ENCODE measurements at regions not wholly inside any gene's neighbourhood (a gene's known extent, or its start where the extent isn't known, plus 50 kb on each side); places are given as distances from the start of the nearest gene placed in this dataset.

GRCh38 chr18:49731860-49732311 is 81.4 kb downstream of the ACAA2 start:
- Mint-ChIP-seq H3K36me3 (ENCODE audit: low read depth) (no peaks in the 10 kb centered on the region), H3K27ac (peak overlapping the region; percentile 51 to 55 (median 52)), H3K9me3 (no peaks in the 10 kb centered on the region), H3K27me3 (ENCODE audit: low read depth) (peaks cover 14% of the 10 kb centered on the region), H3K4me1 (peaks cover 28% of the 10 kb centered on the region), H3K4me3 (no peak overlapping the region)
- no peak for TF ChIP-seq CTCF (IDR thresholded peaks at IDR 0.05; ENCODE audit: unreplicated experiment in 3 of 3)

GRCh38 chr18:49731421-49731841 is 81.9 kb downstream of the ACAA2 start:
- Mint-ChIP-seq H3K27ac (peak overlapping the region; percentile 51 to 55 (median 52)), H3K36me3 (ENCODE audit: low read depth) (no peaks in the 10 kb centered on the region), H3K27me3 (ENCODE audit: low read depth) (peaks cover 14% of the 10 kb centered on the region), H3K4me3 (no peak overlapping the region), H3K4me1 (peaks cover 32% of the 10 kb centered on the region), H3K9me3 (no peaks in the 10 kb centered on the region)
- TF ChIP-seq CTCF (IDR thresholded peaks at IDR 0.05; ENCODE audit: unreplicated experiment in 3 of 3), result no peak

- no peaks in the 10 kb centered on the region for H3K36me3 Mint-ChIP-seq (ENCODE audit: low read depth)
- H3K27ac Mint-ChIP-seq, result peak overlapping the region in 1 of 3 experiments; percentile 88
- no peak overlapping the region for H3K4me3 Mint-ChIP-seq
- H3K4me1 Mint-ChIP-seq, result peaks cover 37% of the 10 kb centered on the region
- H3K27me3 Mint-ChIP-seq (ENCODE audit: low read depth), result peaks cover 14% of the 10 kb centered on the region
- no peak for TF ChIP-seq CTCF (IDR thresholded peaks at IDR 0.05; ENCODE audit: unreplicated experiment in 3 of 3)
- no peaks in the 10 kb centered on the region for H3K9me3 Mint-ChIP-seq
These were observed 82.4 kb downstream of the ACAA2 start for GRCh38 chr18:49730951-49731391.

GRCh38 chr18:49728542-49728941 is 84.8 kb downstream of the ACAA2 start:
- H3K4me1 Mint-ChIP-seq, result peaks cover 47% of the 10 kb centered on the region
- no peak overlapping the region for H3K4me3 Mint-ChIP-seq
- H3K9me3 Mint-ChIP-seq, result no peaks in the 10 kb centered on the region
- H3K27me3 Mint-ChIP-seq (ENCODE audit: low read depth), result peaks cover 14% of the 10 kb centered on the region
- H3K27ac Mint-ChIP-seq, result no peak overlapping the region
- TF ChIP-seq CTCF (IDR thresholded peaks at IDR 0.05; ENCODE audit: unreplicated experiment in 3 of 3), result peak in 2 of 3 experiments; percentile 23 to 33
- no peaks in the 10 kb centered on the region for H3K36me3 Mint-ChIP-seq (ENCODE audit: low read depth)

- H3K27ac Mint-ChIP-seq, result peak overlapping the region in 2 of 3 experiments; percentile 33 to 51
These were observed 85.5 kb downstream of the ACAA2 start for GRCh38 chr18:49727816-49728215.

More at GRCh38 chr18:49727816-49728215, 85.5 kb downstream of the ACAA2 start:
- Mint-ChIP-seq H3K27me3 (ENCODE audit: low read depth) (peaks cover 14% of the 10 kb centered on the region), H3K4me3 (no peak overlapping the region), H3K4me1 (peaks cover 52% of the 10 kb centered on the region), H3K36me3 (ENCODE audit: low read depth) (no peaks in the 10 kb centered on the region), H3K9me3 (no peaks in the 10 kb centered on the region)
- no peak for TF ChIP-seq CTCF (IDR thresholded peaks at IDR 0.05; ENCODE audit: unreplicated experiment in 3 of 3)
